Glutamatergic neuron (in vitro differentiated cells): ENCODE measurements at regions not wholly inside any gene's neighbourhood (a gene's known extent, or its start where the extent isn't known, plus 50 kb on each side); places are given as distances from the start of the nearest gene placed in this dataset.
A peak's percentile ranks its signal among the peaks of the same experiment; 100 is the strongest.

ENCODE experiments used
- DNase-seq: peaks from one replicate; pipeline ENCODE4 v3.0.0; 2022
- H3K27ac Mint-ChIP-seq: one replicate; pipeline ENCODE4 v1.8.0; 2020; ENCODE audit warnings: mild to moderate bottlenecking, mixed read lengths, inconsistent platforms; ENCODE audit not compliant: unreplicated experiment
- H3K27me3 Mint-ChIP-seq: one replicate; pipeline ENCODE4 v1.8.0; 2020; ENCODE audit warnings: mild to moderate bottlenecking, moderate library complexity, mixed read lengths, inconsistent platforms; ENCODE audit not compliant: unreplicated experiment
- H3K36me3 Mint-ChIP-seq: one replicate; pipeline ENCODE4 v1.8.0; 2020; ENCODE audit warnings: mild to moderate bottlenecking, mixed read lengths, inconsistent platforms; ENCODE audit not compliant: unreplicated experiment
- H3K4me1 Mint-ChIP-seq: one replicate; pipeline ENCODE4 v1.8.0; 2020; ENCODE audit warnings: mild to moderate bottlenecking, low read depth, mixed read lengths, inconsistent platforms; ENCODE audit not compliant: unreplicated experiment
- H3K4me3 Mint-ChIP-seq: one replicate; pipeline ENCODE4 v1.8.0; 2020; ENCODE audit warnings: mild to moderate bottlenecking, mixed read lengths, inconsistent platforms; ENCODE audit not compliant: unreplicated experiment
- H3K9me3 Mint-ChIP-seq: one replicate; pipeline ENCODE4 v1.8.0; 2020; ENCODE audit warnings: mild to moderate bottlenecking, moderate library complexity, mixed read lengths, inconsistent platforms; ENCODE audit not compliant: unreplicated experiment
- CTCF ChIP-seq: fragments of 200-600 bp; sonication (generic); IDR thresholded peaks from one replicate; pipeline ENCODE4 v1.5.0; 2021; ENCODE audit not compliant: partially characterized antibody, unreplicated experiment

GRCh38 chr19:23855676-23856075, 59.0 kb upstream of the ZNF726 start:
- DNase-seq, result no peak
- H3K4me1 Mint-ChIP-seq, result peaks cover 20% of the 10 kb centered on the region
- peaks cover 21% of the 10 kb centered on the region for H3K36me3 Mint-ChIP-seq
- H3K9me3 Mint-ChIP-seq, result peaks cover 24% of the 10 kb centered on the region
- peaks cover 7% of the 10 kb centered on the region for H3K27me3 Mint-ChIP-seq
- TF ChIP-seq CTCF, result no peak
- no peak overlapping the region for H3K27ac Mint-ChIP-seq
- H3K4me3 Mint-ChIP-seq, result no peak overlapping the region

GRCh38 chr19:23851966-23852365, 62.7 kb upstream of the ZNF726 start:
- DNase-seq, result no peak
- H3K4me3 Mint-ChIP-seq, result no peak overlapping the region
- H3K36me3 Mint-ChIP-seq, result peaks cover 44% of the 10 kb centered on the region
- no peak for TF ChIP-seq CTCF
- H3K27me3 Mint-ChIP-seq, result peaks cover 7% of the 10 kb centered on the region
- peaks cover 20% of the 10 kb centered on the region for H3K4me1 Mint-ChIP-seq
- H3K9me3 Mint-ChIP-seq, result peaks cover 31% of the 10 kb centered on the region
- H3K27ac Mint-ChIP-seq, result peak overlapping the region; percentile 83

GRCh38 chr19:23832717-23833327, 74.1 kb upstream of the ZNF681 start:
- peaks cover 23% of the 10 kb centered on the region for H3K9me3 Mint-ChIP-seq
- no peak for TF ChIP-seq CTCF
- no peaks in the 10 kb centered on the region for H3K4me1 Mint-ChIP-seq
- no peak overlapping the region for H3K27ac Mint-ChIP-seq
- H3K27me3 Mint-ChIP-seq, result peaks cover 5% of the 10 kb centered on the region
- no peak overlapping the region for H3K4me3 Mint-ChIP-seq
- H3K36me3 Mint-ChIP-seq, result peaks cover 44% of the 10 kb centered on the region
- no peak for DNase-seq

GRCh38 chr19:23823952-23824389, 65.3 kb upstream of the ZNF681 start:
- Mint-ChIP-seq H3K4me1 (no peaks in the 10 kb centered on the region), H3K27me3 (peaks cover 3% of the 10 kb centered on the region), H3K4me3 (no peak overlapping the region), H3K36me3 (peaks cover 47% of the 10 kb centered on the region), H3K9me3 (peaks cover 31% of the 10 kb centered on the region), H3K27ac (no peak overlapping the region)
- peak; percentile 22 for TF ChIP-seq CTCF
- DNase-seq, result peak; percentile 32

GRCh38 chr19:23822735-23823134, 64.0 kb upstream of the ZNF681 start:
- Mint-ChIP-seq H3K36me3 (peaks cover 56% of the 10 kb centered on the region), H3K9me3 (peaks cover 27% of the 10 kb centered on the region), H3K27ac (no peak overlapping the region), H3K4me1 (no peaks in the 10 kb centered on the region), H3K4me3 (no peak overlapping the region), H3K27me3 (peaks cover 4% of the 10 kb centered on the region)
- no peak for DNase-seq
- TF ChIP-seq CTCF, result no peak
